Stimulated activated CD8-positive, alpha-beta memory T cell treated with anti-CD3 and anti-CD28 coated beads, Interleukin-4, amount 100 ng/mL, for 24 hours (primary cell): ENCODE measurements at regions not wholly inside any gene's neighbourhood (a gene's known extent, or its start where the extent isn't known, plus 50 kb on each side); places are given as distances from the start of the nearest gene placed in this dataset.
"Not testable (repeated sequence)": the region's sequence is repeated elsewhere in the genome, so short reads cannot be mapped to it uniquely, and the experiment has no call there.

Experiments
- DNase-seq: peaks from one replicate; pipeline ENCODE4 v3.0.0-alpha.2; 2020; ENCODE audit warnings: low read depth

DNA sequence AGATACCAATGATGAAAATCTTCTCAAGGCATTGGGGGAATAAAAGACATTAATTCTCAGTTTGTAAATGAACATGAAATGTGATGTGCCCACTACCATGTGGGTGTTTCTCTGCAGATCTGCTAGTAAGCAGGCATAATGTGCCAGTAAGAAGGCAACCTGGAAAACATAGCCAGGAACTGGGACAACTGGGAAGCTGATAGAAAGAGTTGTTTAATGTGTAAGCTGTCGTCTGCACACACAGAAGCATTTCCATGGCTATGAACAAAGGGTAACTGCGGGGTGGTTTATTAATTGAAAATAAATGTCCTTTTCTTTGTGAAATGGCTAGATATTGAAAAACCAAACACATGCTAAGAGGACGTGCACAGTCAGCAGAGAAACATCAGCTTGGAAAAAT is 52.0 kb downstream of the ZC3H11B start:
- no peak for DNase-seq

DNA sequence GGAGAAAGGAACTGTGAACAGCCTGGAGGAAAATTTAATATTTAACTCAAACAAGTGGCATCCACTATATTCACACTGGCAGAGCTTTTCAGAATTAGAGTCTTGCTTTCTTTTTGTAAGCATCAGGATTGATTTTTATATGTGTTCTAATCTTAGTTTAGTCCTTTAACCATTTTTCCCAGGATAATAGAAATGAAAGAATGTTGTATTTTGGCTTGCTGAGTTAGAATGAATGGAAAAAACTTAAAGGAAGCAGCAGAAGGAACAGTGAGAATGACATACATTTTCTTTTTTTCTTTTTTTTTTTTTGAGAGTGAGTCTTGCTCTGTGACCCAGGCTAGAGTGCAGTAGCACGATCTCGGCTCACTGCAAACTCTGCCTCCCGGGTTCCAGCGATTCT is 53.0 kb downstream of the ZC3H11B start:
- DNase-seq: no peak

DNA sequence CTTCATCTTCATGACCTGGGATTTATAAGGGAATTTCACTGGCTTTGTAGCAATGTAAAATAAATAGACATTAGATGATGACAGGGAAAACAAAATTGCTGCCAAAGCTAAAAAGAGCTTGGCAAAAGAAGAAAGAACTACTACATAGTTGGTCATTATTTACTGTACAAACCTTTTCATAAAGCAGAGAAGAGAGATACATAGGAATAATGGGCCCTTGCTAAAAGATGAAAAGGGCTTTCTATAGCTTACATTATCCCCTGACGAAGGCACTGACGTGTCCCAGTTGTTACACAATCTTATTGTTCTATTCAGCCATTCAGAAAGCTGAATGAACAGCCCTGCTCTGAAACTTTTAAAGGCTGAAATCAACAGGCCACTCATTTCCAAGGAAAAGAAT is 57.1 kb downstream of the ZC3H11B start:
- DNase-seq: no peak

DNA sequence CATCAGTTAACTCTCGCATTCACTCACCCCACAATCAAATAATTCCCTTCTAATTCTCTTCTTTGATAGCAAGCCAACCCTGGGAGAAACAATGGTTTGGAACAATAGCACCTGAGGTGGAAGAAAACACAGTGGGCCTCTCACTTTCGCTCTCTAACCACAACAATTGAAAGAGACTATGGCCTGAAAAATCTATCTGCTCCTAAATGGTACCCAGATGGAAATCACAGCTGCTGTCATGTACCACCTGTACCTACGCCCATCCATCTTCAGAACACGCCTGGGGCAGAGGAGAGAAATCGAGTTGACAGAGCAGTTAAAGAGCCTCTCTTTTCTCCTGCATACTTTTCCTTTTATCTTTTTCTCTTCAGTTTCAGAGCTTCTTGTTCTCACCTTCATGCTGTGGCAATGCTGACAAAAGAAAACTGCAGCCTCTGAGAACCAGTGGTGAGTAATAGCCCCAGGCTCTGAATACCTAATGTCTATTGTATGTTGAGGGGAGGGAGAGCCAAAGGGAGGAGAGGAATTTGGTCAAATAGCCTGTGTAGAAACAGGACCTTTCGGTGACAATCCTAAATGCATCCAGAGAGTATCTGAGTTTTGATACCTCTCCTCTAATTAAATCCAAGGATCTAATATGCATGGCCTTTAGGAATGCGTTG is 57.7 kb downstream of the ZC3H11B start:
- no peak for DNase-seq

DNA sequence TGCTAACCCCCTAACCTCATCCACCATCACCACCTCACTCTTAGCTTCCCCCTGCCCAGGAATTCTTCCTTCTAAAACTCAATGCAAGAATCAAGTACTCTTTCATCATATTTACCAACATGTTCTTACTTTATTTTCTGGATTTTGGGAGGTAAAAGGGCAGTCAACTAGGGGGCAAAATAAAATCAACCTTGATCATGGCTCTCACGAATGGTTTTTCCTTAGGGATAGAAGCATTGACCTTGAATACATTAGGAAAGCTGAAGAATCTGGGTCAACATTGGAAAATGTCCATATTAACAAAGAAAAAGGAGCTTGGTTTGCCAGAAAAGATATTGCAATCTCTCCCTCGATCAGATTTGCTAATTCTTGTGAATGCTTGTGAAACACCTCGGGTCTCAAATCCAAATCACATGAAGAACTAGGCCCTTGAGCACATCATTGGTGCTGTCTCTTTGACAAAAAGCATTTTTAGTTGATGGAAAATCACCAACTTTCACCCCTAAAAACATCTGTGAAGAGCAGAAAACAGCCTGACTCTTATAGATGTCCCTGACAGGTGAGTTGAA is 58.9 kb downstream of the ZC3H11B start:
- DNase-seq: no peak

DNA sequence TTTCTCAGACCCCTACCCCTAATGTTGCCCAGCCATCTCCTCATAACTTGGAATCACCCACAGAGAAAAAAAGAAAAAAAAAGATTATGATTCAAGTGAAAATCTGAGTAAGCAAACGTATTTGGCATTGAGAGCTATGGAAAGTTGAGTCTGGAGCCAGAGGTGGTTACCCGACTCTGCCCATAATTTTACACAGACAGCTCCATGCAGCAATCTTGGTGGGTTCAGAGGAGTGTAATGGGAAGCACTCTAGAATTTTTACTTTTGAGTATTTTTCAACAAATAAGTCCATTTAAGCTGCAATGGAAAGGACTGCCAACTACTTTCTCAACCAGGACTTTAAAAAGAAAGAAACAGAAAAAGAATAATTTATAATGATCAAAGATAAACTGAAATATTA is 62.7 kb downstream of the ZC3H11B start:
- DNase-seq: no peak

DNA sequence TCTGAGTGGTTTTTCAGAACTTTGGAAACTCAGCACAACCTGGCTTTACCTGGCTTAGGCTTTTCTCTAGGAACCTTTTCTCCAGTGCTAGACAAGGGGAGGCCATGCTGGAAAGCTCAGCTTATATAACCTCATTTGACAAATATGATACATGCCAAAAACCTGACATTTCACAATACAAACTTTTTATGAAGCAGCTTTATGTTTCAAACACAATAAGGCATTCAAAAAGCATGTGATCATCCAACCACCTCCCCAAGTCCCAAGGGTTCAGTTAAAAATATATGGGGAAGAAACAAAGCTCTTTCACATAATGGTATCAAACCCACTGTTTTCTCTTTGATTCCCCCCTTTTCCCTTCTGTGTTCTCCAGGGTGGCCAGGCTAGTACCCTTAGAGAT is 63.7 kb downstream of the ZC3H11B start:
- no peak for DNase-seq

DNA sequence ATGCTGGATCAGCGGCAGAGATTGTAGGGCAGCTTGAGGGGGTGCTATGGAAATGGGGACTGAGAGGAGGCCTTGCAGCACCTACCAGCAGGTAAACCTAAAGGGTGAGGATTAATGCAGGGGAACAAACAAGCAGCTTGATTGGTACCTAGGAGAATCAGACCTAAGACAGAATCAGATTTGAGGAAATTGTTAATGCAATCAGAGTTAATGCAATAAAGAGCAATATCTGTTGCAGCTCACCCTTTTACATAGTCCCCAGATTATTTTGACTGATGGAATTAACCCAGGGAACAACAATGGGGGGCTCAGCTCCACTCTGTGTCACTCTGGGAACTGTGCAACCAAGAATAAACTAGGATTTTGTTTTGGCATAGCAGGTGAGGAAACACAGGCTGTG is 64.5 kb downstream of the ZC3H11B start:
- DNase-seq: no peak

DNA sequence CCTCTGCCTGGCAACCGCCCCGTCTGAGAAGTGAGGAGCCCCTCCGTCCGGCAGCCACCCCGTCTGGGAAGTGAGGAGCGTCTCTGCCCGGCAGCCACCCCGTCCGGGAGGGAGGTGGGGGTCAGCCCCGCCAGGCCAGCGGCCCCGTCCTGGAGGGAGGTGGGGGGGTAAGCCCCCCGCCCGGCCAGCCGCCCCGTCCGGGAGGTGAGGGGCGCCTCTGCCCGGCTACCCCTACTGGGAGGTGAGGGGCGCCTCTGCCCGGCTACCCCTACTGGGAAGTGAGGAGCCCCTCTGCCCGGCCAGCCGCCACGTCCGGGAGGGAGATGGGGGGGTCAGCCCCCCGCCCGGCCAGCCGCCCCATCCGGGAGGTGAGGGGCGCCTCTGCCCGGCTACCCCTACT is 67.1 kb downstream of the ZC3H11B start:
- DNase-seq: not testable (repeated sequence)

DNA sequence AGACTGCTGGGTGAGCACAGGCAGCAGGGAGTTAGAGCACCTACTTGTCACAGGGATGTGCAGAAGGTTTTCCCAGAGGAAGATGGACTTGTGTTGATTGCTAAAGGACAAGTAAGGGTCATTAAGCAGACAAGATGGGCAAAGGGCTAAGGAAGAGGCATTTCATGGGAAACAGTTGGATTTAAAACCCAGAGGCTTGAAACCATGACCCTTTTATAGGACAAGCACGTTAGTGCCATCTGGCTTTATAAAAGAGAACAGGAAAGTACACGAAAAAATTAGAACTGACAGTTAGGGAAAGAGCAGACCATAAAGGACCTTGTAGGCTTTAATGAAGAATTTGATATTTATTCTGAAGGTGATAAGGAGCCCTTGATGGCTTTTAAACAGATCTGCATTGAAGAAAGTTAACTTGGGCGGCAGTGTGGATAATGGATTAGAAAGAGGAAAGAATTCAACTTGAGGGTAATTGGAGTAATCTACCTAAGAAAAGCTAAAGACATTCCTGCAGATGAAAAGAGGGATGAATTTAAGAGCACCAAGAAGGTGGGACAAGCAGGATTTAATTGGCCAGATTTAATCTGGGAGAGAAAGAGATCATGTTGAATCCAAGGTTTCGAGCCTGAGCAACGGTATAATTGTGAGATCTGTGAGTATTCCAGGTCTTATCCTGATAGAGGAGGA is 68.6 kb downstream of the ZC3H11B start:
- no peak for DNase-seq

DNA sequence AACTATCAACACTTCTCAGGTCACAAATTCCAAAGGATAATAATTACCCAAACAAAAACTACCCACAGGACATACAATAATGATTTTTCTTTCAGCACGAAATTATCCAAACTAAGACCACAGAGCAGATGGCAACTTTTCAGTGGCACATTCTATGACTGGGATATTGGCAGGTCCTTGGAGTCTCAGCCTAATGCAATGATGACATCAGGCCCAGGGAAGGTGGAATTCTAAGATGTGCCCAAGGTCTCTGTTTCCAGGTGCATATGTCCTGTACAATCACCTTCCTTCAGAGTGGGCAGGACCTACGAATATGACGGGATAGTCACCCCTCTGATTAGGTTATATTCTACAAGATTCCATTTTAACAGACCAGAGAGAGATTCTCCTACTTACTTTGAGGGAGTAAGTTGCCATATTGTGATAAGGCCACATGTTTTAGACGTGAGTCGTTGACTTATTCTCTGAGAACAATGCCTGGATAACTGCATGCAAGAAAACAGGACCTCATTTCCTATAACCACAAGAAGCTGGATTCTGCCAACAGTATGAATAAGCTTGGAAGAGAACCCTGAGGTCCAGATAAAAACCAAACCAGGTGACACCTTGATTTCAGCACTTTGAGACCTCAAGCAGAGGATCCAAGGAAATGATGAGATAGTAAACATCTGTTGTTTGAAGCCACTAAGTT is 69.9 kb downstream of the ZC3H11B start:
- no peak for DNase-seq

DNA sequence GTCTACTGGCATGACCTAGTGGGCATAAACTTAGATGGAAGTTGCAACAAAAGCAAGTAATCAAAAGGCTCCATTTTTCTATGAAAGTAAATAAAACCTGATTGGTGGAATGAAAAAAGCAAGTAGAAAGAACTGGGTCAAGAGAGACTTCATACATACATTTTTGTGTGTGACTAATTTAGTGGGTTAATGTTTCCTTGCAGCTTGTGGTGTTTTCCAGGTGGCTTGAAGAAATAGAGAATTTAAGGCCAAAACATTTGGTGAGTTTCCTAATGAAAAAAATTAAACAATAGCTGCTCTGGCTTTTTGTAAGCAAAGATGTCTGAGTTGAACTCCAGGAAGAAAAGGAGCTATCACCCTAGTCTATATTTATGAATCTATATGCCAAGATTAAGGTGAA is 71.0 kb downstream of the ZC3H11B start:
- no peak for DNase-seq

DNA sequence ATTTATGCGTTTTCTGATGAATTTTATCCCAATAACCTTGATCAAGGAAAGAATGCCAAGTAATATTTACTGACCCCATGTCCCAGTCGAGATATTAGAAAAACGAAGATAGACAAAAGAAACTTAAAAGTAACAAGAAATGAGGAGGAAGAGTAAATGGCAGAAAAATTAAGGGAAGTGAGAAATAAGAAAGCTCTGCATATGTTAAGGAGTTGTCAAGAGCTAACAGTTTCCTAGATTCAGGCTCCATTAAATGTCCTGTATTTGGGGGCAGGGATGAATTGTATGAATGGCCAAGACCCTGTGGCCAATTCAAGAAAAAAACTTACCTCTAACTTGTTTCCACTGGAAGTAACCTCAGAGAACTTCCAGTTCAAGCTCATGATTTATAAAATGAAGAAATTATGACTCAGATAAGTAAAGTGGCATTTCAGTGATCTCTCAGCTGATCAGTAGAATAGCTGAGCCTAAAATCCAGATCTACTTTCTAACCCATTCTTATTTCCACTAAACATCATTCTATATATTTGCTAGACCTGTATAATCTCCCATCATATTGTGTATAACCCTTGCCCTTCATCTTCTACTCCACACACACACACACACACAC is 73.2 kb downstream of the ZC3H11B start:
- DNase-seq: no peak

DNA sequence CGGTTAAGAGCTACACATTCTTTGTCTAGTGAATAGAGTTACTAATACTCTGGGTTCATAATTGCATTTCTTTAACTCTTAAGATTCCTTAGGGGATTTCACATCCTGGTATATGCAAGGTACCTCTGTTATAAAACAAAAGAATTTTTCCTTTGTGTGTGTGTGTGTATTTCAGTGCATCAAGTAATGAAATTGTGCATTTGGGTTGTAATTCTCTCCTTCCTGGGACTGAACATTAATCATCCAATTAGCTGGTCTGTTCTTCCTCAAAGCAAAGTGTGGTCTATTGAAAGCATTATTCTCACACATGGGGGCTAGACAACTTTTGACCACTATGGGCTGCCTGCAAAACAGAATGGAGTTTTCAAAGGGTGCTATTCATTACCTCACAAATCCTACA is 74.0 kb downstream of the ZC3H11B start:
- DNase-seq: no peak

DNA sequence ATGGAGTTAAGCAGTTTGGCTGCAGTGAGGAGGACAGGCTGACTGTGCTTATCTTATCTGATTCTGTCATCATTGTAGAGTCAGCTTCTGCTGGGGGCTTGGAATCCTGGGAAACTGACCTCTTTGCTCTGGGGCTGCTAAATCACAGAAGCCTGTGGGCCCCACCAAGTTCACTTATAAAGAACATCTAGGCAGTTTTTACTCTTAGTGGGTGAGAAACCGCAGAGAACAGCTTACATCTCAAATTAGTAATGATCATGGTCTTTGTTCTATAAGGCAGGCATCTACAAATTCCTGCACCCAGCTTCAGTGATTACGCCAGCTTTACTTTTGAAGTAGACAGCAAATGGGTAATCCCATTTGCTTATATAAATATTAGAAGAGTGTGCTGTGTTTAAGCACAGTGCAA is 75.7 kb downstream of the ZC3H11B start:
- no peak for DNase-seq

DNA sequence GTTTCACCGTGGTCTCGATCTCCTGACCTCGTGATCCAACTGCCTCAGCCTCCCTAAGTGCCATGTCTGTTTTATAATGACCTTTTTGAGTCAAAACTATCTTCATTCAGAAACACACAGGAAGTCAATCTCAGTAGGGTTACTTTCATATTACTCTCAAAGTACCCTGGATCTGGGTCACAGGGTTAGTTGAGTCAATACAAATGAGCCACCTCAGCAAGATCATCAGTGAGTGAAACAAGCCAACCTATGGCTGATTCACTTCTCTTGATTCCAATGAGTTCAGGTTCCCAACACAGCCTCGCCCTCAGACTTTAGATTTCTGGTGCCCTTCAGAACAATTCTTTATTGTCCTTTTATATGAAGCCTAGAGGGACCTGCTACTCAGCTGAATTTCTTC is 76.9 kb downstream of the ZC3H11B start:
- no peak for DNase-seq

DNA sequence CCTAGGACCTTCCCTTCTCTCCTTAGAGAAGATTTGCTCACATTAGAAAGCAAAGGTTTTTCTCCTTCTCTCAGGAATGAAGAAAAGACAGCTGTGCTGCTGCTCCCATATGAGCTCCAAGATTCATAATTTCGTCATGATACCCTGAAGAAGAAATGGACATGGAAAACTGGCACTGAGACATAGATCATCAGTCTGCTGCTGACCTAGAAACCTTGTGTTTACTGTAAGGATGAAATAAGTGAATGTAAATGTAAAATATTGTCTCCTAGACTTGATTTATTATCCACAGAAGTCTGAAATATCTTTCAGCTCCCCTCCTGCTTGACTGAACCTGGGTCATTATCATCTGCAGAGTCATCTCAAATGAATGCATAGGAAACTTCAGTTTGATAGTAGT is 77.9 kb downstream of the ZC3H11B start:
- no peak for DNase-seq

DNA sequence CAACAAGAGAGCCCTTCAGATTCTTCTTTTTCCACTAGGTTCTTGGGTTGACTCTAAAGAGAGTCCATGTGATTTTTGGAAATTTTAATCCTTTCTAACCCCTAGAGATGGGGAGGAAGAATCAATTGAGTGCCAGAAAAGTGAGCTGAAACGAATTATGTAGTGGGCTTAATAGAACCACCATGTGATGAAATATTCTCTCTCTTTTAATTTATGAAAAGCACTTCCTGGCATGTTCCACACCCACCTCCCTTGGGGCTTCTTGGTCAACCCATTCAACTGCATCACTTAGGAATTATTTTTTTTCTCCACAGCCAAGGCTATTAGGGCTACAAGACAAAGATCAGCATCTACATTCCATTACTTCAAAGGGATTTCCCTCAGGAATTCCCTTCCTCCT is 79.6 kb downstream of the ZC3H11B start:
- no peak for DNase-seq

DNA sequence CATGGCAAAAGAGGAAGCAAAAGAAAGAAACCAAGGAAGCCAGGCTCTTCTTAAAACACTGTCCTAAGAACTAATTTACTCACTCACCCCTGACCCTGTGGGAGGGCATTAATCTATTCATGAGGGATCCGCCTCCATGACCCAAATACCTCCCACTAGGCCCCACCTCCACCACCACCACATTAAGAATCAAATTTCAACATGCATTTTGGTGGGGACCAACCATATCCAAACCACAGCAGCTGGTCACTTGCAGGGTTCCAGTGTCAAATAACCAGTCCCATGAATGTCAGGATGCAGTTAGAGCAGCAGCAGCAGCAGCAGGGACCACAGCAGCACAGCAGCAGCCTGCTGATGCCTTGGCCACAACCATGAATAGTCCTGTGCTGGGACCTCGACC is 83.8 kb downstream of the ZC3H11B start:
- no peak for DNase-seq

DNA sequence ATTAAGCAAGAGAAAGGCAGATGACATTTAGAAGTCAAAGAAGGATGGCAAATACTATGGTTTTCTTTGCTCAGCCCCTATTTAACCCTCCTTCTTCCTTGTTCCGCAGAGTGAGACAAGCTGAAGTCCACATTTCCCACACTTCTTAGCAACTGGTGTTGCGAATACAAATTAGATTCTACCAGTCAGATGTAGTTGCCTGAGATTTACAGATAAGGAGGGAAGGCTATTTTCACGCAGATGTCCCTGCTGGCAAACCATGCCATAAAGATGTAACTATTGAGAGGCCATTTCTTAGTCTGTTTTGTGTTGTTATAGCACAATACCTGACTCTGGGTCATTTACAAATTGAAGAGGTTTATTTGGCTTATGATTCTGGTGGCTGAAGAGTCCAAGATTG is 84.3 kb downstream of the ZC3H11B start:
- DNase-seq: no peak

DNA sequence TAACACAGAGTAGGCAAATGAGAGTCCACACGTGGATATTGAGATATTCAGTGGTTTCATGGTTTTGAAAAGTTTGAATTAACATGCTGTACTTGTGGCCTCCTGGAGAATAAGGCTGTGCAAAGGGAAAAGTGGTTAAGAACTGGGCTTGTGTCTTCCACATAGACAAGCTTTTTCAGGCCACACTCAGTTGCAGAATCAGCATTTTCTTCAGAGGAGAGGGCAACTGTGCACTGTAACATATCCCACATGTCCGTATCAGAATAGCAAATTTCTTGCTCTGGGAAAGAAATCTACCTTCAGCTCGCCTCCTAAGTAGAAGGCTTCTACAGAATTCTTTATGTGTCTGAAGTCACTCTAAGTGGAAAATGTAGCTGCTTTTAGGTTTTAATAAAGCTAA is 84.9 kb downstream of the ZC3H11B start:
- no peak for DNase-seq

DNA sequence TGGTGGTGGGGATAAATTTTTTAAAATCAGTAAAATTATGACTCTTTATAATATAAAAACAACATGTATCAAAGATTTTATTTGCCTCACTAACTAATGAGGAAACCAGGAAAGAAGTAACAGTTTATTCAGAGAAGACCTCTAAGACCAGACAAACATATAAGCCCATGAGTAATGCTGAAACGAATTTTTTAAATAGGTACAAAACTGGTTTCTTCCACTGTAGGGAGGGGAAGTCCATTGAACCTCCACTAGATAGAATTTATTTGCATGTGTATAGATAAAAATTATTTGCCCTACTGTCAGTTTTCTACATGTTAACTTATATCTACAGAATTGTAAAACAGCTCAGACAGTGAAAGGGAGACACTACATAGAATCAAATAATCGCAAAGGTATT is 86.8 kb downstream of the ZC3H11B start:
- DNase-seq: no peak

DNA sequence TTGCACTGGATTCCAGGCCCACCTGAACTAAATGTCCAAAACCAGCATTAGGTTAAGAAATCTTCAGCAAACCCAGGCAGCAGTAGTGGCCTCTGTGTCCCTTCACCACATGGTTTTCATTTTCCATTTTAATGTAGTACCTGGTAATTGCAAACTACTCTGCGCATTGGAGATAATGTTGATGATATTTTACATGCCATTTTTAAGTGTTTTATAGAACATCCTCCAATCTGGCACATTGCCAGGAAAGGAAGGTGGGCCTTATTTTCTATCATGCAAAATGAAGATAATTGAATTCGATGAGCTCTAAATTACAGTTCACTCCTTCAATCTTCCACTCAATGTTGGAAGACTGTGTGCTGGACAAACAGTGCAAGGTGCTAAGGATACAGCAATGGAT is 89.5 kb downstream of the ZC3H11B start:
- DNase-seq: no peak
